A549 (cell line): ENCODE measurements at regions not wholly inside any gene's neighbourhood (a gene's known extent, or its start where the extent isn't known, plus 50 kb on each side); places are given as distances from the start of the nearest gene placed in this dataset.
"Not testable (repeated sequence)": the region's sequence is repeated elsewhere in the genome, so short reads cannot be mapped to it uniquely, and the experiment has no call there.

ENCODE experiments used
- ATAC-seq, 2 experiments: fragments of 200-7000 bp in 1 of 2; fragments of >200 bp in 1 of 2; cut with Nextera tagmentation in 1 of 2; cut with Tn5 transposase in 1 of 2; 3 replicates each; pipeline versions ENCODE4 v1.8.0 to v1.9.1; 2018 to 2020; ENCODE audit warnings: mild to moderate bottlenecking in 1 of 2, moderate library complexity in 1 of 2
- CTCF ChIA-PET: fragments of 300-600 bp; sonication (Branson Sonifier 250); formaldehyde crosslinking; extraction: SDS; loops from one replicate; lab custom pipeline; 2021; ENCODE audit warnings: antibody characterized with exemption, inconsistent platforms; lab: Yijun Ruan, JAX
- POLR2A ChIA-PET: fragments of 350-600 bp; formaldehyde crosslinking; extraction: SDS; loops from one replicate; lab custom pipeline; 2021; ENCODE audit warnings: antibody characterized with exemption, inconsistent platforms; lab: Yijun Ruan, JAX
- DNase-seq, 2 experiments: peaks; one replicate each; pipeline versions ENCODE4 v3.0.0 to v3.0.0-alpha.2; 2011 to 2016; ENCODE audit warnings: low read depth in 1 of 2, low spot score in 1 of 2
- FAIRE-seq: peaks from 2 replicates; lab custom pipeline; 2011; peaks lifted over from hg19 to GRCh38; lab: Jason Lieb, UNC
- H3K27ac ChIP-seq, 2 experiments: fragments of >200 bp; sonication (Bioruptor Twin); formaldehyde crosslinking; 3 replicates each; pipeline ENCODE4 v1.5.1; 2016 to 2017
- H3K4me1 ChIP-seq: fragments of >200 bp; sonication (Bioruptor Twin); formaldehyde crosslinking; 3 replicates; pipeline ENCODE4 v1.6.1; 2016
- H3K4me2 ChIP-seq: fragments of >200 bp; sonication (Bioruptor Twin); formaldehyde crosslinking; 3 replicates; pipeline ENCODE4 v1.6.1; 2016
- H3K4me3 ChIP-seq: fragments of >200 bp; sonication (Bioruptor Twin); formaldehyde crosslinking; 3 replicates; pipeline ENCODE4 v1.5.1; 2016
- H3K9me3 ChIP-seq: fragments of >200 bp; sonication (Bioruptor Twin); formaldehyde crosslinking; 3 replicates; pipeline ENCODE4 v1.6.1; 2016
- BCL3 ChIP-seq: fragments of >200 bp; sonication (Bioruptor Twin); formaldehyde crosslinking; IDR thresholded peaks from 3 replicates; pipeline ENCODE4 v1.6.1; 2016
- CTCF ChIP-seq: fragments of >200 bp; sonication (Bioruptor Twin); formaldehyde crosslinking; IDR thresholded peaks from 3 replicates; pipeline ENCODE4 v1.5.1; 2016
- ESRRA ChIP-seq: fragments of 150-350 bp; IDR thresholded peaks from 2 replicates; pipeline ENCODE4 v1.6.1; 2014; ENCODE audit warnings: mild to moderate bottlenecking, low read length, borderline replicate concordance
- FOSB ChIP-seq: fragments of 250-450 bp; sonication (Bioruptor Pico); IDR thresholded peaks from 2 replicates; pipeline ENCODE4 v1.5.0; 2020; ENCODE audit warnings: mild to moderate bottlenecking, moderate library complexity
- GATA3 ChIP-seq: IDR thresholded peaks from 2 replicates; pipeline ENCODE4 v1.6.1; 2012; ENCODE audit warnings: borderline replicate concordance
- HMGXB4 ChIP-seq: fragments of 250-450 bp; sonication (Bioruptor Pico); IDR thresholded peaks from 2 replicates; pipeline ENCODE4 v1.5.0; 2021; ENCODE audit warnings: mild to moderate bottlenecking, moderate library complexity, borderline replicate concordance
- HOXA7 ChIP-seq: fragments of 250-450 bp; sonication (Bioruptor Pico); IDR thresholded peaks from 2 replicates; pipeline ENCODE4 v1.5.0; 2020; ENCODE audit warnings: mild to moderate bottlenecking, moderate library complexity
- JUNB ChIP-seq: fragments of >200 bp; sonication (Bioruptor Twin); formaldehyde crosslinking; IDR thresholded peaks from 2 replicates; pipeline ENCODE4 v1.6.1; 2016
- MAFK ChIP-seq: fragments of 450-650 bp; IDR thresholded peaks from 2 replicates; pipeline ENCODE4 v1.6.1; 2014; ENCODE audit not compliant: partially characterized antibody
- MAZ ChIP-seq: fragments of 150-350 bp; IDR thresholded peaks from 2 replicates; pipeline ENCODE4 v1.6.1; 2014; ENCODE audit warnings: antibody characterized with exemption, low read depth, low read length, borderline replicate concordance
- MYC ChIP-seq: IDR thresholded peaks from 2 replicates; pipeline ENCODE4 v1.6.1; 2012; ENCODE audit warnings: mild to moderate bottlenecking, inconsistent platforms, low read length, improper control_type of control experiment, borderline replicate concordance
- POLR2A ChIP-seq: IDR thresholded peaks from 2 replicates; pipeline ENCODE4 v1.6.1; 2012; ENCODE audit warnings: mild to moderate bottlenecking, low read length
- POLR2AphosphoS2 ChIP-seq: conservative IDR thresholded peaks from 2 replicates; pipeline ENCODE4 v1.6.1; 2012; ENCODE audit warnings: low read length, improper control_type of control experiment, inconsistent platforms
- TFCP2L1 ChIP-seq: fragments of 250-450 bp; sonication (Bioruptor Pico); IDR thresholded peaks from 2 replicates; pipeline ENCODE4 v1.5.0; 2021; ENCODE audit warnings: mild to moderate bottlenecking
- TP53 ChIP-seq: fragments of 250-450 bp; sonication (Bioruptor Pico); IDR thresholded peaks from 2 replicates; pipeline ENCODE4 v1.5.0; 2021; ENCODE audit warnings: mild to moderate bottlenecking, moderate library complexity
- WGBS: methylation state at CpG from one replicate; pipeline ENCODE4 v1.1.6; 2017; ENCODE audit errors: missing lambda C conversion rate; 5-methylcytosine and 5-hydroxymethylcytosine counted together
- TF ChIP-seq, protein P1 (sequence below): fragments of 200-600 bp; sonication (generic); IDR thresholded peaks from 2 replicates; pipeline ENCODE4 v1.6.1; 2016; ENCODE audit warnings: antibody characterized with exemption, mild to moderate bottlenecking, moderate library complexity

DNA sequence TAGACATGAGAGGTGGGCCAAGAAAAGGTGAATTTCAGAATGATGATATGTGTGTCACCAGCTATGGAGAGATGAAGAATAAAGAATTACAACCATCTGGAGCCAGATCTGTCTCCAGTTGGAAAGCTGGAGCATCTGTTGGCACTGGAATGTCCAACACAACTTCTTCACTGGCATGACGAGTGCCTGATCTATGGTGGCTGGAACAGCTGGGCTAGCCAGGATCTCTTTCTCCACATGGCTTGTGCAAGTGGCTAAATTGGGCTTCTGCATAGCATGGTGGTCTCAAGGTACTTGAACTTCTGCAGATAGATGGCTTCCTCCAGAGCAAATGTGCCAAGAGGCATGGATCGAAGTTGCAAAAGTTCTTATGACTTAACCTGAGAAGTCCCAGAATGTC lies 256.1 kb upstream of the NCAM1 start:
- Histone ChIP-seq H3K9me3 (no peaks in the 10 kb centered on the region), H3K4me3 (no peak overlapping the region), H3K4me1 (no peaks in the 10 kb centered on the region), H3K4me2 (no peak overlapping the region), H3K27ac (no peak overlapping the region)
- ChIA-PET POLR2A (no interaction called here), CTCF (interaction anchor here (0.6 kb wide), 1 partner anchor 1974 kb away, joined by 5 read pairs; no protein-coding TSS in a partner anchor)
- ATAC-seq (no peak), FAIRE-seq (no peak), DNase-seq (no peak)
- 0% methylated on average over 2 of the region's 2 CpGs for WGBS
- no peak for TF ChIP-seq HOXA7 (CRISPR knock-in tag)
- TF ChIP-seq FOSB (CRISPR knock-in tag): no peak
- no peak for TF ChIP-seq JUNB
- TF ChIP-seq, protein P1, sequence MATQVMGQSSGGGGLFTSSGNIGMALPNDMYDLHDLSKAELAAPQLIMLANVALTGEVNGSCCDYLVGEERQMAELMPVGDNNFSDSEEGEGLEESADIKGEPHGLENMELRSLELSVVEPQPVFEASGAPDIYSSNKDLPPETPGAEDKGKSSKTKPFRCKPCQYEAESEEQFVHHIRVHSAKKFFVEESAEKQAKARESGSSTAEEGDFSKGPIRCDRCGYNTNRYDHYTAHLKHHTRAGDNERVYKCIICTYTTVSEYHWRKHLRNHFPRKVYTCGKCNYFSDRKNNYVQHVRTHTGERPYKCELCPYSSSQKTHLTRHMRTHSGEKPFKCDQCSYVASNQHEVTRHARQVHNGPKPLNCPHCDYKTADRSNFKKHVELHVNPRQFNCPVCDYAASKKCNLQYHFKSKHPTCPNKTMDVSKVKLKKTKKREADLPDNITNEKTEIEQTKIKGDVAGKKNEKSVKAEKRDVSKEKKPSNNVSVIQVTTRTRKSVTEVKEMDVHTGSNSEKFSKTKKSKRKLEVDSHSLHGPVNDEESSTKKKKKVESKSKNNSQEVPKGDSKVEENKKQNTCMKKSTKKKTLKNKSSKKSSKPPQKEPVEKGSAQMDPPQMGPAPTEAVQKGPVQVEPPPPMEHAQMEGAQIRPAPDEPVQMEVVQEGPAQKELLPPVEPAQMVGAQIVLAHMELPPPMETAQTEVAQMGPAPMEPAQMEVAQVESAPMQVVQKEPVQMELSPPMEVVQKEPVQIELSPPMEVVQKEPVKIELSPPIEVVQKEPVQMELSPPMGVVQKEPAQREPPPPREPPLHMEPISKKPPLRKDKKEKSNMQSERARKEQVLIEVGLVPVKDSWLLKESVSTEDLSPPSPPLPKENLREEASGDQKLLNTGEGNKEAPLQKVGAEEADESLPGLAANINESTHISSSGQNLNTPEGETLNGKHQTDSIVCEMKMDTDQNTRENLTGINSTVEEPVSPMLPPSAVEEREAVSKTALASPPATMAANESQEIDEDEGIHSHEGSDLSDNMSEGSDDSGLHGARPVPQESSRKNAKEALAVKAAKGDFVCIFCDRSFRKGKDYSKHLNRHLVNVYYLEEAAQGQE: no peak
- no peak for TF ChIP-seq TFCP2L1
- no peak for TF ChIP-seq MAFK
- no peak for TF ChIP-seq CTCF
- TF ChIP-seq BCL3: no peak
- TF ChIP-seq POLR2A: no peak
- TF ChIP-seq MAZ: no peak
- TF ChIP-seq ESRRA: no peak

DNA sequence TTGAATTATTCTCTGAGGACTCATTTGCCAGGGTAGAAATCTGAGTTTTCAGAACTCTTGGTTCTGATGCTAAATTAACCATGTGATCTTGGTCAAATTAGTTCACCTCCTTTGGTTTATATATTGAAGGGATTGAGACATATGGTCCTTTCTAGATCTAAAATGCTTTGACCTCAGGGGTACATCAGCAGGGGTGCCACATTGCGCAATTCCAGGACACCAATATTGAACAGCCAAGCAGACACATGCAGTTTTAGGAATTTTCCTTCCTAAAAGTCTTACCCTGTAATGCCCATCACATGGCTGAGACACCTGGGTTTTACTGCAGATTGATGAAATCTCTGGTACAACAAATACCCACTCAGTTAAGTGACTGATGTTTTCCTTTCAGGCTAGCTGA lies 254.4 kb upstream of the NCAM1 start:
- WGBS: 0% methylated on average over 1 of the region's 1 CpG
- no peak for ATAC-seq
- no peak for FAIRE-seq
- no peaks in the 10 kb centered on the region for H3K9me3 ChIP-seq
- DNase-seq: no peak
- POLR2A ChIA-PET: no interaction called here
- H3K4me2 ChIP-seq: no peak overlapping the region
- TF ChIP-seq GATA3 (no peak), TFCP2L1 (no peak), HMGXB4 (no peak), POLR2A (no peak), POLR2AphosphoS2 (no peak), TP53 (CRISPR knock-in tag) (no peak), MYC (no peak)
- CTCF ChIA-PET: no interaction called here
- no peak overlapping the region for H3K4me3 ChIP-seq
- H3K4me1 ChIP-seq: no peaks in the 10 kb centered on the region
- H3K27ac ChIP-seq: no peak overlapping the region

DNA sequence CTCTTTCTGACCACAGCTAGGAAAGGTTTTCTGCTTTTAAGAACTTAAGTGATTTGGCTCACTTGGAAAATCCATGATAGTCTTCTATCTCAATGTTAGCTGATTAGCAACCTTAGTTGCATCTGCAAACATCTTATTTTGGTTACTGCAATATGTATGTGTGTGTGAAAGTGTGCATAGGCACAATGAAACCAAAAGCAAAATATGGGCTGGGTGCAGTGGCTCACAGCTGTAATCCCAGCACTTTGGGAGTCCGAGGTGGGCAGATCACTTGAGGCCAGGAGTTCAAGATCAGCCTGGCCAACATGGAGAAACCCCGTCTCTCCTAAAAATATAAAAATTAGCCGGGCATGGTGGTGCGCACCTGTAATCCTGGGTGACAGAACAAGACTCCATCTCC lies 246.9 kb upstream of the NCAM1 start:
- H3K9me3 ChIP-seq, H3K27ac ChIP-seq, DNase-seq, H3K4me3 ChIP-seq, FAIRE-seq, H3K4me2 ChIP-seq, CTCF ChIA-PET, H3K4me1 ChIP-seq, ATAC-seq, POLR2A ChIA-PET: not testable (repeated sequence)
- 33% methylated on average over 4 of the region's 4 CpGs for WGBS
